ENCODE measurements at regions not wholly inside any gene's neighbourhood (a gene's known extent, or its start where the extent isn't known, plus 50 kb on each side); places are given as distances from the start of the nearest gene placed in this dataset.

GRCh38 chr6:156347246-156347645 is 429.9 kb upstream of the ARID1B start:
- no peak for TF ChIP-seq POLR2A (IDR thresholded peaks at IDR 0.05)
- no peak for TF ChIP-seq CTCF (IDR thresholded peaks at IDR 0.05)
- TF ChIP-seq POLR2AphosphoS5 (IDR thresholded peaks at IDR 0.05), result no peak
- TF ChIP-seq EP300 (IDR thresholded peaks at IDR 0.05), result no peak
- WGBS, 2 donors, result 55 to 66% methylated on average over 7 of the region's 7 CpGs
- ATAC-seq (ENCODE audit: low FRiP score in 2 of 2), result no peak
- no peaks in the 10 kb centered on the region for H3K36me3 ChIP-seq
- H3K9me3 ChIP-seq, result no peaks in the 10 kb centered on the region
- DNase-seq, result no peak
- no peaks in the 10 kb centered on the region for H3K4me1 ChIP-seq
- H3K27me3 ChIP-seq, result no peaks in the 10 kb centered on the region
- H3K27ac ChIP-seq, result no peak overlapping the region
- no peak overlapping the region for H3K4me3 ChIP-seq

GRCh38 chr6:156345700-156346099 is 431.5 kb upstream of the ARID1B start:
- TF ChIP-seq CTCF (IDR thresholded peaks at IDR 0.05) (no peak), EP300 (IDR thresholded peaks at IDR 0.05) (no peak), POLR2A (IDR thresholded peaks at IDR 0.05) (no peak), POLR2AphosphoS5 (IDR thresholded peaks at IDR 0.05) (no peak)
- Histone ChIP-seq H3K27ac (no peak overlapping the region), H3K36me3 (no peaks in the 10 kb centered on the region), H3K27me3 (no peaks in the 10 kb centered on the region), H3K4me3 (no peak overlapping the region), H3K9me3 (no peaks in the 10 kb centered on the region), H3K4me1 (no peaks in the 10 kb centered on the region)
- DNase-seq (no peak), ATAC-seq (ENCODE audit: low FRiP score in 2 of 2) (no peak)
- 68 to 77% methylated on average over 7 of the region's 7 CpGs for WGBS, 2 donors

GRCh38 chr6:156344491-156344890 is 432.7 kb upstream of the ARID1B start:
- TF ChIP-seq EP300 (IDR thresholded peaks at IDR 0.05), result no peak
- TF ChIP-seq POLR2AphosphoS5 (IDR thresholded peaks at IDR 0.05), result no peak
- no peak for TF ChIP-seq CTCF (IDR thresholded peaks at IDR 0.05)
- H3K36me3 ChIP-seq, result no peaks in the 10 kb centered on the region
- H3K9me3 ChIP-seq, result no peaks in the 10 kb centered on the region
- no peak overlapping the region for H3K4me3 ChIP-seq
- DNase-seq (no peak), ATAC-seq (ENCODE audit: low FRiP score in 2 of 2) (no peak)
- no peaks in the 10 kb centered on the region for H3K27me3 ChIP-seq
- no peak overlapping the region for H3K27ac ChIP-seq
- H3K4me1 ChIP-seq, result no peaks in the 10 kb centered on the region
- WGBS, 2 donors, result 69 to 70% methylated on average over 2 of the region's 2 CpGs

- WGBS, 2 donors, result 49 to 95% methylated on average over 4 of the region's 4 CpGs
- H3K9me3 ChIP-seq, result peaks cover 0 to 3% (median 2%) of the 10 kb centered on the region in 4 donors
- no peaks in the 10 kb centered on the region for H3K27me3 ChIP-seq
- H3K36me3 ChIP-seq, result no peaks in the 10 kb centered on the region
- ATAC-seq (ENCODE audit: low FRiP score in 2 of 2) (no peak), DNase-seq (no peak)
- H3K27ac ChIP-seq, result no peak overlapping the region
- no peaks in the 10 kb centered on the region for H3K4me1 ChIP-seq
- no peak overlapping the region for H3K4me3 ChIP-seq
- TF ChIP-seq CTCF (IDR thresholded peaks at IDR 0.05) (no peak), POLR2A (IDR thresholded peaks at IDR 0.05) (no peak), POLR2AphosphoS5 (IDR thresholded peaks at IDR 0.05) (no peak)
Measured at GRCh38 chr6:156337801-156338200, 439.4 kb upstream of the ARID1B start.

- ATAC-seq (ENCODE audit: low FRiP score in 2 of 2), result no peak
- DNase-seq, result no peak
- Histone ChIP-seq H3K4me3 (no peak overlapping the region), H3K9me3 (peaks cover 4 to 12% (median 10%) of the 10 kb centered on the region in 4 donors), H3K4me1 (no peaks in the 10 kb centered on the region), H3K27ac (no peak overlapping the region), H3K27me3 (no peaks in the 10 kb centered on the region), H3K36me3 (no peaks in the 10 kb centered on the region)
- WGBS, 2 donors, result 83 to 87% methylated on average over 3 of the region's 3 CpGs
- TF ChIP-seq EP300 (IDR thresholded peaks at IDR 0.05) (no peak), POLR2AphosphoS5 (IDR thresholded peaks at IDR 0.05) (no peak), POLR2A (IDR thresholded peaks at IDR 0.05) (no peak), CTCF (IDR thresholded peaks at IDR 0.05) (no peak)
Measured at GRCh38 chr6:156336733-156337132, 440.4 kb upstream of the ARID1B start.

Measured in upper lobe of left lung (tissue), 6 donors.